ENCODE measurements at regions not wholly inside any gene's neighbourhood (a gene's known extent, or its start where the extent isn't known, plus 50 kb on each side); places are given as distances from the start of the nearest gene placed in this dataset.

DNA sequence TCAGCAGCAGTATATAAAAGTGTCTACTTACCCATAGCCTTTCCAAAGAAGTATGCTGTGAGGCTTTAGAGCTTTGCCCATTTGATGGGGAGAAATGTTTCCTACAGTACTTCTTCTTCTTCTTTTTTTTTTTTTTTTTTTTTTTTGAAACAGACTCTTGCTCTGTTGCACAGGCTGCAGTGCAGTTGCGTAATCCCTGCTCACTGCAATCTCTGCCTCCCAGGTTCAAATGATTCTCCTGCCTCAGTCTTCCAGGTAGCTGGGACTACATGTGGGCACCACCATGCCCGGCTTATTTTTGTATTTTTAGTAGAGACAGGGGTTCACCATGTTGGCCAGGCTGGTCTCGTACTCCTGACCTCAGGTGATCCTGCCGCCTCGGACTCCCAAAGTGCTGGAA lies 101.7 kb upstream of the TMEM26 start:
- no peak overlapping the region for H3K27ac ChIP-seq (ENCODE audit: control insufficient read depth, insufficient read depth, low read length)
- H3K27me3 ChIP-seq (ENCODE audit: control insufficient read depth, extremely low read depth, insufficient read depth, low read length), result no peaks in the 10 kb centered on the region
- no peak overlapping the region for H2AFZ ChIP-seq (ENCODE audit: control insufficient read depth, low read length)
- H3K9me1 ChIP-seq (ENCODE audit: control insufficient read depth, extremely low read depth, insufficient read depth, low read length), result no peaks in the 10 kb centered on the region
- H3K9me3 ChIP-seq (ENCODE audit: control insufficient read depth, low read depth, low read length), result no peaks in the 10 kb centered on the region
- no peaks in the 10 kb centered on the region for H4K20me1 ChIP-seq (ENCODE audit: control insufficient read depth, extremely low read depth, insufficient read depth, low read length)
- H3K9ac ChIP-seq (ENCODE audit: control insufficient read depth, extremely low read depth, insufficient read depth, low read length), result no peak overlapping the region
- H3K4me3 ChIP-seq (ENCODE audit: control insufficient read depth in 2 of 3, extremely low read depth in 1 of 3, insufficient read depth in 2 of 3, low read depth in 1 of 3, low read length in 3 of 3), result no peak overlapping the region
- H3K79me2 ChIP-seq (ENCODE audit: control insufficient read depth, insufficient read depth, low read length), result no peaks in the 10 kb centered on the region
- TF ChIP-seq EZH2 (IDR thresholded peaks at IDR 0.05; ENCODE audit: low read length), result no peak
- TF ChIP-seq, protein P1, sequence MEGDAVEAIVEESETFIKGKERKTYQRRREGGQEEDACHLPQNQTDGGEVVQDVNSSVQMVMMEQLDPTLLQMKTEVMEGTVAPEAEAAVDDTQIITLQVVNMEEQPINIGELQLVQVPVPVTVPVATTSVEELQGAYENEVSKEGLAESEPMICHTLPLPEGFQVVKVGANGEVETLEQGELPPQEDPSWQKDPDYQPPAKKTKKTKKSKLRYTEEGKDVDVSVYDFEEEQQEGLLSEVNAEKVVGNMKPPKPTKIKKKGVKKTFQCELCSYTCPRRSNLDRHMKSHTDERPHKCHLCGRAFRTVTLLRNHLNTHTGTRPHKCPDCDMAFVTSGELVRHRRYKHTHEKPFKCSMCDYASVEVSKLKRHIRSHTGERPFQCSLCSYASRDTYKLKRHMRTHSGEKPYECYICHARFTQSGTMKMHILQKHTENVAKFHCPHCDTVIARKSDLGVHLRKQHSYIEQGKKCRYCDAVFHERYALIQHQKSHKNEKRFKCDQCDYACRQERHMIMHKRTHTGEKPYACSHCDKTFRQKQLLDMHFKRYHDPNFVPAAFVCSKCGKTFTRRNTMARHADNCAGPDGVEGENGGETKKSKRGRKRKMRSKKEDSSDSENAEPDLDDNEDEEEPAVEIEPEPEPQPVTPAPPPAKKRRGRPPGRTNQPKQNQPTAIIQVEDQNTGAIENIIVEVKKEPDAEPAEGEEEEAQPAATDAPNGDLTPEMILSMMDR (optimal IDR thresholded peaks at IDR 0.05 in 1 of 3, IDR thresholded peaks at IDR 0.05 in 1 of 3, conservative IDR thresholded peaks at IDR 0.05 in 1 of 3; ENCODE audit: extremely low read depth in 1 of 3, insufficient read depth in 2 of 3, low read length in 3 of 3), result no peak
- H3K4me1 ChIP-seq (ENCODE audit: control insufficient read depth, extremely low read depth, insufficient read depth, low read length), result no peaks in the 10 kb centered on the region
- FAIRE-seq (no peak), DNase-seq (ENCODE audit: low read depth, low spot score) (no peak)
- H3K4me2 ChIP-seq (ENCODE audit: control insufficient read depth, extremely low read depth, insufficient read depth, low read depth, low read length), result no peak overlapping the region
- H3K36me3 ChIP-seq (ENCODE audit: control insufficient read depth in 2 of 2, extremely low read depth in 1 of 2, insufficient read depth in 2 of 2, low read length in 2 of 2), result no peaks in the 10 kb centered on the region
- dilution Hi-C loops (cut with MboI; ENCODE audit: extremely low pct_ligation_motif_present, low sequenced_read_pairs), result no loop called here

DNA sequence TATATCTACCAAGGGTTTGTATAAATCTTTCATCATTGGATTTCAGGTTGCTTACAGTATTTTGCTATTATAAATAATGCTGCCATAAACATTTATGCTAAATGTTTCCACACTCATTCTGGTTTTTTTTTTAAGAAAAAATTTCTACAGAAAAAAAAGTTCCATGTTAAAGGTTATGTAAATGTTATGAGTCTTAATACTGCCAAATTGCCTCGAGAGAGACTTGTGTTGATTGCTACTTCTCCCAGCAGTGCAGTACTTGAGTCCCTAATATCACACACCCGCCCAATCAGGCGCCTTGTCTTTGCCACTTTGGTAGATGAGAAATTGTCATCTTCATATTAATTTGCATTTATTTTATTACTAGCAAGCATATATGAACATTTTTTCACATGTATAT lies 96.7 kb upstream of the TMEM26 start:
- Histone ChIP-seq H3K36me3 (ENCODE audit: control insufficient read depth in 2 of 2, extremely low read depth in 1 of 2, insufficient read depth in 2 of 2, low read length in 2 of 2) (no peaks in the 10 kb centered on the region), H3K27me3 (ENCODE audit: control insufficient read depth, extremely low read depth, insufficient read depth, low read length) (no peaks in the 10 kb centered on the region), H2AFZ (ENCODE audit: control insufficient read depth, low read length) (no peak overlapping the region), H3K9ac (ENCODE audit: control insufficient read depth, extremely low read depth, insufficient read depth, low read length) (no peak overlapping the region), H3K4me2 (ENCODE audit: control insufficient read depth, extremely low read depth, insufficient read depth, low read depth, low read length) (no peak overlapping the region), H3K79me2 (ENCODE audit: control insufficient read depth, insufficient read depth, low read length) (no peaks in the 10 kb centered on the region), H3K27ac (ENCODE audit: control insufficient read depth, insufficient read depth, low read length) (no peak overlapping the region), H3K4me3 (ENCODE audit: control insufficient read depth in 2 of 3, extremely low read depth in 1 of 3, insufficient read depth in 2 of 3, low read depth in 1 of 3, low read length in 3 of 3) (no peak overlapping the region), H3K9me3 (ENCODE audit: control insufficient read depth, low read depth, low read length) (no peaks in the 10 kb centered on the region), H4K20me1 (ENCODE audit: control insufficient read depth, extremely low read depth, insufficient read depth, low read length) (no peaks in the 10 kb centered on the region), H3K9me1 (ENCODE audit: control insufficient read depth, extremely low read depth, insufficient read depth, low read length) (no peaks in the 10 kb centered on the region), H3K4me1 (ENCODE audit: control insufficient read depth, extremely low read depth, insufficient read depth, low read length) (no peaks in the 10 kb centered on the region)
- FAIRE-seq (no peak), DNase-seq (ENCODE audit: low read depth, low spot score) (no peak)
- dilution Hi-C loops (cut with MboI; ENCODE audit: extremely low pct_ligation_motif_present, low sequenced_read_pairs), result no loop called here
- TF ChIP-seq, protein P1 (optimal IDR thresholded peaks at IDR 0.05 in 1 of 3, IDR thresholded peaks at IDR 0.05 in 1 of 3, conservative IDR thresholded peaks at IDR 0.05 in 1 of 3; ENCODE audit: extremely low read depth in 1 of 3, insufficient read depth in 2 of 3, low read length in 3 of 3), result no peak
- no peak for TF ChIP-seq EZH2 (IDR thresholded peaks at IDR 0.05; ENCODE audit: low read length)
